HL-60 (cell line): ENCODE measurements at regions not wholly inside any gene's neighbourhood (a gene's known extent, or its start where the extent isn't known, plus 50 kb on each side); places are given as distances from the start of the nearest gene placed in this dataset.

Experiments used
- GABPA ChIP-seq: IDR thresholded peaks from 2 replicates; pipeline ENCODE4 v1.6.1; 2012; ENCODE audit warnings: low read depth
- POLR2AphosphoS5 ChIP-seq: IDR thresholded peaks from 2 replicates; pipeline ENCODE4 v1.6.1; 2012; ENCODE audit warnings: low read depth
- SPI1 ChIP-seq: IDR thresholded peaks from 2 replicates; pipeline ENCODE4 v1.6.1; 2012; ENCODE audit warnings: low read depth, mild to moderate bottlenecking, borderline replicate concordance
- TF ChIP-seq, protein P1 (sequence below): IDR thresholded peaks from one replicate; pipeline ENCODE4 v1.5.1; 2011; ENCODE audit warnings: low read length, control low read depth, inconsistent platforms; ENCODE audit not compliant: insufficient read depth
- TF ChIP-seq, protein P2 (sequence below): IDR thresholded peaks from 2 replicates; pipeline ENCODE4 v1.6.1; 2012; ENCODE audit warnings: low read depth; ENCODE audit not compliant: insufficient replicate concordance

DNA sequence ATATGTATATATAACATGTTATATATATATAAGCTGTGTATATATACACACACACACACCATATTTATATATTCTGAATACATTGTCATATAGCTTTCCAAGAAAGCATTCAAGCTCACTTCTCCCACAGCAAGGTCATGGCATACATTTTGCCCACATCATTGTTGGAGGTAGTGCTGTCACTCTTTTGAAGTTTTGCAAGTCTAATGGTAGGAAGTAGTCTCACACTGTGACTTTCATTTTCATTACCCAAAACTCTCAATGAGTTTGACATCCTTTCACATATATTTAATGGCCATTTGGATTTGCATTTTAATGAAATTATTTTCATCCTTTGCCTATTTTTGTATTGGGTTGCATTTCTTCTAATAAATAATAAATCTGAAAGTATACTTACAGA lies 59.8 kb upstream of the COX7C start:
- TF ChIP-seq, protein P1, sequence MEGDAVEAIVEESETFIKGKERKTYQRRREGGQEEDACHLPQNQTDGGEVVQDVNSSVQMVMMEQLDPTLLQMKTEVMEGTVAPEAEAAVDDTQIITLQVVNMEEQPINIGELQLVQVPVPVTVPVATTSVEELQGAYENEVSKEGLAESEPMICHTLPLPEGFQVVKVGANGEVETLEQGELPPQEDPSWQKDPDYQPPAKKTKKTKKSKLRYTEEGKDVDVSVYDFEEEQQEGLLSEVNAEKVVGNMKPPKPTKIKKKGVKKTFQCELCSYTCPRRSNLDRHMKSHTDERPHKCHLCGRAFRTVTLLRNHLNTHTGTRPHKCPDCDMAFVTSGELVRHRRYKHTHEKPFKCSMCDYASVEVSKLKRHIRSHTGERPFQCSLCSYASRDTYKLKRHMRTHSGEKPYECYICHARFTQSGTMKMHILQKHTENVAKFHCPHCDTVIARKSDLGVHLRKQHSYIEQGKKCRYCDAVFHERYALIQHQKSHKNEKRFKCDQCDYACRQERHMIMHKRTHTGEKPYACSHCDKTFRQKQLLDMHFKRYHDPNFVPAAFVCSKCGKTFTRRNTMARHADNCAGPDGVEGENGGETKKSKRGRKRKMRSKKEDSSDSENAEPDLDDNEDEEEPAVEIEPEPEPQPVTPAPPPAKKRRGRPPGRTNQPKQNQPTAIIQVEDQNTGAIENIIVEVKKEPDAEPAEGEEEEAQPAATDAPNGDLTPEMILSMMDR: no peak
- TF ChIP-seq POLR2AphosphoS5: no peak
- TF ChIP-seq, protein P2, sequence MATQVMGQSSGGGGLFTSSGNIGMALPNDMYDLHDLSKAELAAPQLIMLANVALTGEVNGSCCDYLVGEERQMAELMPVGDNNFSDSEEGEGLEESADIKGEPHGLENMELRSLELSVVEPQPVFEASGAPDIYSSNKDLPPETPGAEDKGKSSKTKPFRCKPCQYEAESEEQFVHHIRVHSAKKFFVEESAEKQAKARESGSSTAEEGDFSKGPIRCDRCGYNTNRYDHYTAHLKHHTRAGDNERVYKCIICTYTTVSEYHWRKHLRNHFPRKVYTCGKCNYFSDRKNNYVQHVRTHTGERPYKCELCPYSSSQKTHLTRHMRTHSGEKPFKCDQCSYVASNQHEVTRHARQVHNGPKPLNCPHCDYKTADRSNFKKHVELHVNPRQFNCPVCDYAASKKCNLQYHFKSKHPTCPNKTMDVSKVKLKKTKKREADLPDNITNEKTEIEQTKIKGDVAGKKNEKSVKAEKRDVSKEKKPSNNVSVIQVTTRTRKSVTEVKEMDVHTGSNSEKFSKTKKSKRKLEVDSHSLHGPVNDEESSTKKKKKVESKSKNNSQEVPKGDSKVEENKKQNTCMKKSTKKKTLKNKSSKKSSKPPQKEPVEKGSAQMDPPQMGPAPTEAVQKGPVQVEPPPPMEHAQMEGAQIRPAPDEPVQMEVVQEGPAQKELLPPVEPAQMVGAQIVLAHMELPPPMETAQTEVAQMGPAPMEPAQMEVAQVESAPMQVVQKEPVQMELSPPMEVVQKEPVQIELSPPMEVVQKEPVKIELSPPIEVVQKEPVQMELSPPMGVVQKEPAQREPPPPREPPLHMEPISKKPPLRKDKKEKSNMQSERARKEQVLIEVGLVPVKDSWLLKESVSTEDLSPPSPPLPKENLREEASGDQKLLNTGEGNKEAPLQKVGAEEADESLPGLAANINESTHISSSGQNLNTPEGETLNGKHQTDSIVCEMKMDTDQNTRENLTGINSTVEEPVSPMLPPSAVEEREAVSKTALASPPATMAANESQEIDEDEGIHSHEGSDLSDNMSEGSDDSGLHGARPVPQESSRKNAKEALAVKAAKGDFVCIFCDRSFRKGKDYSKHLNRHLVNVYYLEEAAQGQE: no peak
- no peak for TF ChIP-seq SPI1
- TF ChIP-seq GABPA: no peak
